HepG2 (cell line): ENCODE measurements at regions not wholly inside any gene's neighbourhood (a gene's known extent, or its start where the extent isn't known, plus 50 kb on each side); places are given as distances from the start of the nearest gene placed in this dataset.

Experiments used
- ATAC-seq: fragments of 200-7000 bp; cut with Tn5 transposase; 3 replicates; pipeline ENCODE4 v1.9.1; 2020; ENCODE audit warnings: mild to moderate bottlenecking, moderate library complexity
- BruUV-seq: library from RNA; stranded (reverse); fragments of 400-500 nt; replicated peaks from 2 replicates; lab custom pipeline; 2021; lab: Mats Ljungman, UMichigan
- CTCF ChIA-PET: fragments of 300-600 bp; formaldehyde crosslinking; extraction: SDS; loops from one replicate; lab custom pipeline; 2021; ENCODE audit warnings: low total read pairs, inconsistent platforms, low intra/inter-chr PET ratio; lab: Yijun Ruan, JAX
- POLR2A ChIA-PET: fragments of 350-600 bp; sonication (Branson Sonifier 250); formaldehyde crosslinking; loops from one replicate; lab custom pipeline; 2020; ENCODE audit warnings: antibody characterized with exemption, inconsistent platforms; lab: Yijun Ruan, JAX
- DNase-seq: peaks from one replicate; pipeline ENCODE4 v3.0.0-alpha.2; 2015; ENCODE audit warnings: low spot score
- FAIRE-seq: peaks from 3 replicates; lab custom pipeline; 2011; peaks lifted over from hg19 to GRCh38; lab: Jason Lieb, UNC
- H2AFZ ChIP-seq: one replicate; pipeline ENCODE4 v1.6.1; 2011; ENCODE audit warnings: low read length, inconsistent platforms
- H3K27ac ChIP-seq: fragments of 300-600 bp; 3 replicates; pipeline ENCODE4 v1.8.0; 2011; ENCODE audit warnings: mixed run types, mild to moderate bottlenecking, mixed read lengths, low read length, inconsistent platforms; ENCODE audit not compliant: insufficient read depth; ENCODE audit errors: extremely low read length
- H3K27me3 ChIP-seq, 2 experiments: fragments of 200-600 bp in 1 of 2; 2 replicates in 1 of 2; 3 replicates in 1 of 2; pipeline versions ENCODE4 v1.6.0 to v1.8.0; 2011; ENCODE audit warnings: low read length in 2 of 2, mild to moderate bottlenecking in 2 of 2, moderate library complexity in 2 of 2, inconsistent platforms in 1 of 2; ENCODE audit not compliant: insufficient read depth in 2 of 2, control insufficient read depth in 1 of 2
- H3K36me3 ChIP-seq, 2 experiments: fragments of 200-600 bp in 1 of 2; replicated peaks in 1 of 2; 2 replicates in 1 of 2; 3 replicates in 1 of 2; pipeline versions ENCODE4 v1.5.1 to v1.8.0; 2011; ENCODE audit warnings: low read length in 2 of 2, inconsistent platforms in 1 of 2; ENCODE audit not compliant: insufficient read depth in 2 of 2, control insufficient read depth in 1 of 2
- H3K4me1 ChIP-seq: 2 replicates; pipeline ENCODE4 v1.5.1; 2012; ENCODE audit warnings: low read length, inconsistent platforms; ENCODE audit not compliant: insufficient read depth
- H3K4me2 ChIP-seq: 2 replicates; pipeline ENCODE4 v1.6.0; 2011; ENCODE audit warnings: low read depth, low read length, inconsistent platforms
- H3K4me3 ChIP-seq, 3 experiments: fragments of 200-600 bp in 1 of 3; sonication (generic), shearing (Covaris generic) in 1 of 3; replicated peaks in 1 of 3; 2 replicates each; pipeline ENCODE4 v1.5.1; 2011 to 2016; ENCODE audit warnings: low read length in 3 of 3, inconsistent platforms in 2 of 3, low read depth in 2 of 3, mild to moderate bottlenecking in 2 of 3, control low read depth in 1 of 3, mixed read lengths in 1 of 3; ENCODE audit not compliant: insufficient read depth in 1 of 3
- H3K79me2 ChIP-seq: one replicate; pipeline ENCODE4 v1.6.1; 2011; ENCODE audit warnings: low read length, inconsistent platforms; ENCODE audit not compliant: insufficient read depth
- H3K9ac ChIP-seq: 2 replicates; pipeline ENCODE4 v1.6.0; 2011; ENCODE audit warnings: mild to moderate bottlenecking, low read depth, low read length, inconsistent platforms; ENCODE audit not compliant: insufficient read depth
- H3K9me3 ChIP-seq: 2 replicates; pipeline ENCODE4 v1.5.1; 2012; ENCODE audit warnings: mild to moderate bottlenecking, low read length
- H4K20me1 ChIP-seq: 2 replicates; pipeline ENCODE4 v1.6.0; 2011; ENCODE audit warnings: inconsistent platforms, mild to moderate bottlenecking, low read length, moderate library complexity; ENCODE audit not compliant: insufficient read depth
- ASH2L ChIP-seq: fragments of 300-600, 200-600 bp; sonication (generic); IDR thresholded peaks from 2 replicates; pipeline ENCODE4 v1.7.0; 2017; ENCODE audit warnings: low read depth, mild to moderate bottlenecking, moderate library complexity, mixed read lengths, low read length; ENCODE audit not compliant: insufficient read length
- CEBPB ChIP-seq: IDR thresholded peaks from 2 replicates; pipeline ENCODE4 v1.6.1; 2011; ENCODE audit warnings: low read depth, low read length, improper control_type of control experiment, borderline replicate concordance
- GATAD1 ChIP-seq: IDR thresholded peaks from 2 replicates; pipeline ENCODE4 v1.6.1; 2016; ENCODE audit warnings: missing genetic modification reagents, missing compliant biosample characterization
- GLI4 ChIP-seq: sonication (generic); formaldehyde crosslinking; IDR thresholded peaks from 2 replicates; pipeline ENCODE4 v1.5.1; 2020; ENCODE audit warnings: missing genetic modification reagents, mild to moderate bottlenecking, moderate library complexity, borderline replicate concordance
- KAT2B ChIP-seq: fragments of 150-350 bp; IDR thresholded peaks from 2 replicates; pipeline ENCODE4 v1.6.1; 2014; ENCODE audit warnings: low read depth, low read length, borderline replicate concordance
- NCOA5 ChIP-seq: sonication (generic); formaldehyde crosslinking; IDR thresholded peaks from 2 replicates; pipeline ENCODE4 v1.4.0; 2020; ENCODE audit warnings: missing genetic modification reagents
- TP53 ChIP-seq: sonication (generic); formaldehyde crosslinking; conservative IDR thresholded peaks from 2 replicates; pipeline ENCODE4 v1.4.0; 2020; ENCODE audit warnings: missing genetic modification reagents
- U2AF2 ChIP-seq: fragments of 200-400 bp; formaldehyde crosslinking; IDR thresholded peaks from 2 replicates; pipeline ENCODE4 v1.6.1; 2017; ENCODE audit warnings: low read depth, mild to moderate bottlenecking, low read length
- ZNF335 ChIP-seq: sonication (generic); formaldehyde crosslinking; IDR thresholded peaks from 2 replicates; pipeline ENCODE4 v1.4.0; 2020; ENCODE audit warnings: missing genetic modification reagents
- ZNF543 ChIP-seq: sonication (generic); formaldehyde crosslinking; IDR thresholded peaks from 2 replicates; pipeline ENCODE4 v1.4.0; 2020; ENCODE audit warnings: mild to moderate bottlenecking, missing genetic modification reagents
- ZNF672 ChIP-seq: sonication (generic); formaldehyde crosslinking; IDR thresholded peaks from 2 replicates; pipeline ENCODE4 v1.8.1; 2022; ENCODE audit warnings: missing genetic modification reagents
- ZNF772 ChIP-seq: sonication (generic); formaldehyde crosslinking; IDR thresholded peaks from 2 replicates; pipeline ENCODE4 v1.5.0; 2020; ENCODE audit warnings: mild to moderate bottlenecking, missing genetic modification reagents
- ZNF780A ChIP-seq: sonication (generic); formaldehyde crosslinking; IDR thresholded peaks from 2 replicates; pipeline ENCODE4 v1.8.0; 2022; ENCODE audit warnings: mild to moderate bottlenecking, missing genetic modification reagents, moderate library complexity
- ZSCAN25 ChIP-seq: sonication (generic); formaldehyde crosslinking; IDR thresholded peaks from 2 replicates; pipeline ENCODE4 v1.8.0; 2022; ENCODE audit warnings: mild to moderate bottlenecking, missing genetic modification reagents
- WGBS: methylation state at CpG from one replicate; pipeline ENCODE4 v1.1.6; 2017; ENCODE audit warnings: low lambda C conversion rate; 5-methylcytosine and 5-hydroxymethylcytosine counted together
- in situ Hi-C: cut with HindIII; loops from 2 replicates; pipeline ENCODE4 v1.10.0; 2017; ENCODE audit warnings: low pct_unique_long_range_greater_than_20kb; ENCODE audit not compliant: extremely low pct_ligation_motif_present
- intact Hi-C: fragments of 100-400 bp; cut with micrococcal nuclease; formaldehyde crosslinking; loops from one replicate; pipeline ENCODE4 v1.10.0; 2022; ENCODE audit not compliant: unreplicated experiment
- TF ChIP-seq, protein P1 (sequence below): sonication (generic); formaldehyde crosslinking; IDR thresholded peaks from 2 replicates; pipeline ENCODE4 v1.4.0; 2020; ENCODE audit warnings: missing genetic modification reagents
- TF ChIP-seq, protein P2 (sequence below): sonication (generic); formaldehyde crosslinking; IDR thresholded peaks from 2 replicates; pipeline ENCODE4 v1.9.0; 2022; ENCODE audit warnings: low read depth, missing genetic modification reagents

DNA sequence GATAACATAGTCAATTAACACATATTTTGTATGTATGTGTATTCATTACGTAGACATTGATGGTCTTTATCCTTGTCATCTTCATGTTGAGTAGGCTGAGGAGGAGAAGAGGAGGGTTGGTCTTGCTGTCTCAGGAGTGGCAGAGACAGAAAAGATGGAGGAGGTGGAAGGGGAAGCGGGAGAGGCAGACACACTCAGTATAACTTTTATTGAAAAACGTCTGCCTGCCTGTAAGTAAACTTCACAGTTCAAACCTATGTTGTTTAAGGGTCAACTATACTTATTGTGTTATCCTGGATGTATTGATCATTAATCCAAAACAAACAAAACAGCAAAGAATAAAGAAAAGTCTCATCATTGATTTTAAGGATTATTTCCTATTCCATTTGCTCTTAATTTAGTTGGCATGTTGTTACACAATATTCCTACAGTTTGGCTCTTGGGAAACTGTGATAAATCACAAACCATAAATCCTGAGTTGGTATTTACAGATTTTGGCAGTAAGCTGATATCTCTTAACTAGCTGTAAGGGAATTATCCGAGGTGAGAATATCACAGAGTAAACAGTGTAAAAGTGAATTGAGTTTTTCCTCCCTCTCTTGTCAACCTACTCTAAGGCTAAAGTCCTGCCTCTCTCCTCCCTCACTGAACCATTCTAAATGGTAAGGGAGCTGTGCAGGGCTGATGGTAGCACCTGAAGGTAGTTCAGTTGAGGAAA lies 487.2 kb downstream of the SPATA31D1 start:
- no peaks in the 10 kb centered on the region for H3K27me3 ChIP-seq
- H3K4me3 ChIP-seq, result no peak overlapping the region
- no TSS peak for BruUV-seq
- intact Hi-C loops (no loop called here), in situ Hi-C loops (no loop called here)
- H4K20me1 ChIP-seq, result no peaks in the 10 kb centered on the region
- ChIA-PET CTCF (no interaction called here), POLR2A (no interaction called here)
- no peak for ATAC-seq
- FAIRE-seq, result no peak
- H3K27ac ChIP-seq, result no peak overlapping the region
- no peak overlapping the region for H2AFZ ChIP-seq
- no peak overlapping the region for H3K4me2 ChIP-seq
- no peaks in the 10 kb centered on the region for H3K9me3 ChIP-seq
- 19% methylated on average over 4 of the region's 4 CpGs for WGBS
- no peaks in the 10 kb centered on the region for H3K36me3 ChIP-seq
- no peaks in the 10 kb centered on the region for H3K4me1 ChIP-seq
- TF ChIP-seq ZNF672 (CRISPR knock-in tag) (no peak), CEBPB (peak; percentile 20; the same call in 1 of the 2 replicates)
- H3K79me2 ChIP-seq, result no peaks in the 10 kb centered on the region
- DNase-seq, result no peak
- no peak overlapping the region for H3K9ac ChIP-seq

DNA sequence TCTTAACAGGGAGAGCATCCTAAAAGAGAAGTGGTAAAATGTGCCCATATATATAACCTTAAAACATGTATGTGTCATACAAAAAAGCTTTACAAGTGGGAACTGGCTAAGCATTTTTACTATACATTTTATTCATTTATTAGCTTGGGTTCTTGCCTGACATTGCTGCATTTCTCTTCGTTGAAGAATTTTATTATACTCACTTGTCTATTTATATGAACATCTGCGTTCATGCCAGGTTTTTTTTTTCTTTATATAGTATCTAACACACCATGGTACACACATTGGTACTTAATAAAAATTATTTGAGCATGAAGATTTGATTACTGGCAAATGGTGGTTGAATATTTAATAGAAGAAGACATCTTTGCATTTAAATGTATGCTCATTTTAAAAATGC lies 492.3 kb downstream of the SPATA31D1 start:
- Histone ChIP-seq H3K4me3 (no peak overlapping the region), H3K9me3 (no peaks in the 10 kb centered on the region), H3K79me2 (no peaks in the 10 kb centered on the region), H3K36me3 (no peaks in the 10 kb centered on the region), H4K20me1 (no peaks in the 10 kb centered on the region), H3K4me2 (no peak overlapping the region), H3K9ac (no peak overlapping the region), H3K27ac (no peak overlapping the region), H3K4me1 (peaks cover 18% of the 10 kb centered on the region; the same call in 1 of the 2 replicates), H2AFZ (no peak overlapping the region), H3K27me3 (no peaks in the 10 kb centered on the region)
- TF ChIP-seq GATAD1 (CRISPR knock-in tag), result no peak
- no peak for TF ChIP-seq ZNF772 (CRISPR knock-in tag)
- no peak for TF ChIP-seq TP53 (CRISPR knock-in tag)
- TF ChIP-seq, protein P1, sequence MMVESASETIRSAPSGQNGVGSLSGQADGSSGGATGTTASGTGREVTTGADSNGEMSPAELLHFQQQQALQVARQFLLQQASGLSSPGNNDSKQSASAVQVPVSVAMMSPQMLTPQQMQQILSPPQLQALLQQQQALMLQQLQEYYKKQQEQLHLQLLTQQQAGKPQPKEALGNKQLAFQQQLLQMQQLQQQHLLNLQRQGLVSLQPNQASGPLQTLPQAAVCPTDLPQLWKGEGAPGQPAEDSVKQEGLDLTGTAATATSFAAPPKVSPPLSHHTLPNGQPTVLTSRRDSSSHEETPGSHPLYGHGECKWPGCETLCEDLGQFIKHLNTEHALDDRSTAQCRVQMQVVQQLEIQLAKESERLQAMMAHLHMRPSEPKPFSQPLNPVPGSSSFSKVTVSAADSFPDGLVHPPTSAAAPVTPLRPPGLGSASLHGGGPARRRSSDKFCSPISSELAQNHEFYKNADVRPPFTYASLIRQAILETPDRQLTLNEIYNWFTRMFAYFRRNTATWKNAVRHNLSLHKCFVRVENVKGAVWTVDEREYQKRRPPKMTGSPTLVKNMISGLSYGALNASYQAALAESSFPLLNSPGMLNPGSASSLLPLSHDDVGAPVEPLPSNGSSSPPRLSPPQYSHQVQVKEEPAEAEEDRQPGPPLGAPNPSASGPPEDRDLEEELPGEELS (CRISPR knock-in tag), result no peak
- no peak for TF ChIP-seq ZSCAN25 (CRISPR knock-in tag)
- TF ChIP-seq, protein P2, sequence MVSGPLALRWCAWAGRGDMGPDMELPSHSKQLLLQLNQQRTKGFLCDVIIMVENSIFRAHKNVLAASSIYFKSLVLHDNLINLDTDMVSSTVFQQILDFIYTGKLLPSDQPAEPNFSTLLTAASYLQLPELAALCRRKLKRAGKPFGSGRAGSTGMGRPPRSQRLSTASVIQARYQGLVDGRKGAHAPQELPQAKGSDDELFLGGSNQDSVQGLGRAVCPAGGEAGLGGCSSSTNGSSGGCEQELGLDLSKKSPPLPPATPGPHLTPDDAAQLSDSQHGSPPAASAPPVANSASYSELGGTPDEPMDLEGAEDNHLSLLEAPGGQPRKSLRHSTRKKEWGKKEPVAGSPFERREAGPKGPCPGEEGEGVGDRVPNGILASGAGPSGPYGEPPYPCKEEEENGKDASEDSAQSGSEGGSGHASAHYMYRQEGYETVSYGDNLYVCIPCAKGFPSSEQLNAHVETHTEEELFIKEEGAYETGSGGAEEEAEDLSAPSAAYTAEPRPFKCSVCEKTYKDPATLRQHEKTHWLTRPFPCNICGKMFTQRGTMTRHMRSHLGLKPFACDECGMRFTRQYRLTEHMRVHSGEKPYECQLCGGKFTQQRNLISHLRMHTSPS (CRISPR knock-in tag), result no peak
- no peak for TF ChIP-seq GLI4 (CRISPR knock-in tag)
- no peak for TF ChIP-seq ZNF543 (CRISPR knock-in tag)
- TF ChIP-seq U2AF2, result no peak
- no peak for TF ChIP-seq KAT2B
- TF ChIP-seq NCOA5 (CRISPR knock-in tag), result no peak
- no peak for TF ChIP-seq ZNF780A
- TF ChIP-seq ASH2L, result no peak
- TF ChIP-seq ZNF335 (CRISPR knock-in tag), result no peak
- ATAC-seq (no peak), FAIRE-seq (no peak), DNase-seq (no peak)
- BruUV-seq, result no TSS peak
- 3% methylated on average over 2 of the region's 2 CpGs for WGBS
- intact Hi-C loops (no loop called here), in situ Hi-C loops (no loop called here)
- CTCF ChIA-PET, result no interaction called here
- POLR2A ChIA-PET, result no interaction called here
